ENCODE measurements at regions not wholly inside any gene's neighbourhood (a gene's known extent, or its start where the extent isn't known, plus 50 kb on each side); places are given as distances from the start of the nearest gene placed in this dataset.

- TF ChIP-seq CTCF (IDR thresholded peaks at IDR 0.05; ENCODE audit: control insufficient read depth, insufficient read depth, low read depth, low read length, missing control alignments): no peak
- no peak overlapping the region for H3K4me3 ChIP-seq (ENCODE audit: control insufficient read depth, low read depth, low read length)
- no peak for DNase-seq (ENCODE audit: low read depth)
These were observed 179.5 kb upstream of the AKR1E2 start for GRCh38 chr10:4646547-4646946.

GRCh38 chr10:4645836-4646235 lies 180.2 kb upstream of the AKR1E2 start:
- no peak for DNase-seq (ENCODE audit: low read depth)
- no peak for TF ChIP-seq CTCF (IDR thresholded peaks at IDR 0.05; ENCODE audit: control insufficient read depth, insufficient read depth, low read depth, low read length, missing control alignments)

GRCh38 chr10:4643471-4643870 lies 182.5 kb upstream of the AKR1E2 start:
- H3K4me3 ChIP-seq (ENCODE audit: control insufficient read depth, low read depth, low read length): no peak overlapping the region
- TF ChIP-seq CTCF (IDR thresholded peaks at IDR 0.05; ENCODE audit: control insufficient read depth, insufficient read depth, low read depth, low read length, missing control alignments): no peak
- no peak for DNase-seq (ENCODE audit: low read depth)

More at GRCh38 chr10:4645836-4646235, 180.2 kb upstream of the AKR1E2 start:
- H3K4me3 ChIP-seq (ENCODE audit: control insufficient read depth, low read depth, low read length): no peak overlapping the region

- DNase-seq (ENCODE audit: low read depth): no peak
- TF ChIP-seq CTCF (IDR thresholded peaks at IDR 0.05; ENCODE audit: control insufficient read depth, insufficient read depth, low read depth, low read length, missing control alignments): no peak
- H3K4me3 ChIP-seq (ENCODE audit: control insufficient read depth, low read depth, low read length): no peak overlapping the region
These were observed 186.0 kb upstream of the AKR1E2 start for GRCh38 chr10:4639960-4640359.

- no peak for TF ChIP-seq CTCF (IDR thresholded peaks at IDR 0.05; ENCODE audit: control insufficient read depth, insufficient read depth, low read depth, low read length, missing control alignments)
- H3K4me3 ChIP-seq (ENCODE audit: control insufficient read depth, low read depth, low read length): no peak overlapping the region
- DNase-seq (ENCODE audit: low read depth): no peak
These were observed 187.9 kb upstream of the AKR1E2 start for GRCh38 chr10:4638099-4638498.

GRCh38 chr10:4637657-4638056 lies 188.3 kb upstream of the AKR1E2 start:
- no peak for DNase-seq (ENCODE audit: low read depth)
- H3K4me3 ChIP-seq (ENCODE audit: control insufficient read depth, low read depth, low read length): no peak overlapping the region
- TF ChIP-seq CTCF (IDR thresholded peaks at IDR 0.05; ENCODE audit: control insufficient read depth, insufficient read depth, low read depth, low read length, missing control alignments): no peak

- DNase-seq (ENCODE audit: low read depth): no peak
- H3K4me3 ChIP-seq (ENCODE audit: control insufficient read depth, low read depth, low read length): no peak overlapping the region
- no peak for TF ChIP-seq CTCF (IDR thresholded peaks at IDR 0.05; ENCODE audit: control insufficient read depth, insufficient read depth, low read depth, low read length, missing control alignments)
These were observed 190.1 kb upstream of the AKR1E2 start for GRCh38 chr10:4635883-4636282.

Measured in AG09309 (cell line).